Gastroesophageal sphincter (tissue), 3 donors: ENCODE measurements at regions not wholly inside any gene's neighbourhood (a gene's known extent, or its start where the extent isn't known, plus 50 kb on each side); places are given as distances from the start of the nearest gene placed in this dataset.

Source experiments
- EP300 ChIP-seq: sonication (generic); formaldehyde crosslinking; IDR thresholded peaks from one replicate; pipeline ENCODE4 v1.6.1; 2017; ENCODE audit warnings: antibody characterized with exemption, mild to moderate bottlenecking
- TF ChIP-seq, protein P1 (sequence below), 4 experiments: fragments of 200-600 bp in 2 of 4; fragments of 450-650 bp in 2 of 4; sonication (generic) in 1 of 4; IDR thresholded peaks; one replicate each; pipeline ENCODE4 v1.5.1; 2017 to 2019; ENCODE audit warnings: antibody characterized with exemption in 4 of 4, mild to moderate bottlenecking in 2 of 4, moderate library complexity in 2 of 4

GRCh38 chr4:175371091-175371490 is 441.0 kb downstream of the GPM6A start:
- TF ChIP-seq, protein P1, sequence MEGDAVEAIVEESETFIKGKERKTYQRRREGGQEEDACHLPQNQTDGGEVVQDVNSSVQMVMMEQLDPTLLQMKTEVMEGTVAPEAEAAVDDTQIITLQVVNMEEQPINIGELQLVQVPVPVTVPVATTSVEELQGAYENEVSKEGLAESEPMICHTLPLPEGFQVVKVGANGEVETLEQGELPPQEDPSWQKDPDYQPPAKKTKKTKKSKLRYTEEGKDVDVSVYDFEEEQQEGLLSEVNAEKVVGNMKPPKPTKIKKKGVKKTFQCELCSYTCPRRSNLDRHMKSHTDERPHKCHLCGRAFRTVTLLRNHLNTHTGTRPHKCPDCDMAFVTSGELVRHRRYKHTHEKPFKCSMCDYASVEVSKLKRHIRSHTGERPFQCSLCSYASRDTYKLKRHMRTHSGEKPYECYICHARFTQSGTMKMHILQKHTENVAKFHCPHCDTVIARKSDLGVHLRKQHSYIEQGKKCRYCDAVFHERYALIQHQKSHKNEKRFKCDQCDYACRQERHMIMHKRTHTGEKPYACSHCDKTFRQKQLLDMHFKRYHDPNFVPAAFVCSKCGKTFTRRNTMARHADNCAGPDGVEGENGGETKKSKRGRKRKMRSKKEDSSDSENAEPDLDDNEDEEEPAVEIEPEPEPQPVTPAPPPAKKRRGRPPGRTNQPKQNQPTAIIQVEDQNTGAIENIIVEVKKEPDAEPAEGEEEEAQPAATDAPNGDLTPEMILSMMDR (IDR thresholded peaks at IDR 0.05): no peak
- TF ChIP-seq EP300: no peak
